Right lung (tissue), 2 donors: ENCODE measurements at regions not wholly inside any gene's neighbourhood (a gene's known extent, or its start where the extent isn't known, plus 50 kb on each side); places are given as distances from the start of the nearest gene placed in this dataset.
A peak's percentile ranks its signal among the peaks of the same experiment; 100 is the strongest.

Experiments
- DNase-seq, 2 donors: peaks; one replicate each; pipeline ENCODE4 v3.0.0-alpha.2; 2013

DNA sequence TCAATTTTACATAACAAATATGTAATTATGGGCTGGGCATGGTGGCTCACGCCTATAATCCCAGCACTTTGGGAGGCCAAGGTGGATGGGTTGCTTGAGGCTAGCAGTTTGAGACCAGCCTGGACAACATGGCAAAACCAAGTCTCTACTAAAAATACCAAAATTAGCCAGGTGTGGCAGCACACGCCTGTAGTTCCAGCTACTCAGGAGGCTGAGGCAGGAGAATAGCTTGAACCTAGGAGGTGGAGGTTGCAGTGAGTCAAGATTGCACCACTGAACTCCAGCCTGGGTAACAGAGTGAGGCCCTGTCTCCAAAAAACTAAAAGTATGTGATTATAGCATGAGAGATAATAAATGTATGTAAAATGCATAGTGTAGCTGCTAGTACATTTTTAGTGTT, 229.0 kb downstream of the PPARGC1A start:
- DNase-seq, result no peak

DNA sequence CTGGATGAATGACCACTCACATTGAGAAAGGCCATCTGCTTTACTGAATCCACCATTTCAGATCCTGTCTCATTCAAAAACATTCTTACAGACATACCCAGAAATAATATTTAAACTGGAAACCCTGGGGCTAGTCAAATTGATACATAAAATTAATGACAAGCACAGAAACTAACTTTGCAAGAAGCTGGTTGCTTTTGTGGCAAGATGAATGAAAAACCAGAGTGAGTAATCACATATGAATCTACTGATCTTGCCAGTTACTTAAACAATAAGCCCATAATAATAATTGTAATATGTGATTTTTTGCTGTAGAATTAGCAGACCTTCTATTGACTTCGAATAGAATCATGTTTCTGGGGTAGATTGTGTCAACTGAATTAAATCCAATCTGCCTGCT, 235.1 kb downstream of the PPARGC1A start:
- DNase-seq, result no peak

DNA sequence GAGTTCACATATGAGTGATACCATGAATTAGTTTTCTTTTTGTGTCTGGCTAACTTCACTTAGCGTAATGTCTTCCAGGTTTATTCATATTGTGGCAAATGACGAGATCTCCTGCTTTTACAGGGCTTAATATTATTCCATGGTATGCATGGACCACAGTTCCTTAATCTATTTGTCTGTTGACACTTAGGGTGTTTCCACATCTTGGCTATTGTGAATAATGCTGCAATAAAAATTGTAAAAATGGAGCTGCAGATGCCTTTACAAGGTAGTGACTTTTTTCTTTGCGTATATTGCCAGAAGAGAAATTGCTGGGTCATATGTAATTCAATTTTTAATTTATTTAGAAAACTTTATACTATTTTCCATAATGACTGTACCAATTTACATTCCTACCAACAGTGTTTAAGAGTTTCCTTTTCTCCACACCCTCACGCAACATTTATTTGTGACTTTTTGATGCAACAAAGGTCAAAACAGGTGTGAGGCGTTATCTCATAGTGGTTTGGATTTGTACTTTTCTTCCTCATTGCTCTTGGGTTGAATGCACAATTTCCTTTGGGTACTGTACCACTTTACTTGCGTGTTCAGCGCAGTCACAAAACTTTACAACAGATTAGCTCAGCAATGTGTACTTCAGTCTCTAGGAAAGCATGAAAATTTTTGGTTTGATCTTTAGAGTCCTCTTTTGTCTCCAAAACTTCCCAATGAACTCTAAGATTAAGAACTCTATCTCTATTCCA, 240.8 kb downstream of the PPARGC1A start:
- DNase-seq, result no peak

GRCh38 chr4:23635468-23635867, 254.4 kb downstream of the PPARGC1A start:
- no peak for DNase-seq

DNA sequence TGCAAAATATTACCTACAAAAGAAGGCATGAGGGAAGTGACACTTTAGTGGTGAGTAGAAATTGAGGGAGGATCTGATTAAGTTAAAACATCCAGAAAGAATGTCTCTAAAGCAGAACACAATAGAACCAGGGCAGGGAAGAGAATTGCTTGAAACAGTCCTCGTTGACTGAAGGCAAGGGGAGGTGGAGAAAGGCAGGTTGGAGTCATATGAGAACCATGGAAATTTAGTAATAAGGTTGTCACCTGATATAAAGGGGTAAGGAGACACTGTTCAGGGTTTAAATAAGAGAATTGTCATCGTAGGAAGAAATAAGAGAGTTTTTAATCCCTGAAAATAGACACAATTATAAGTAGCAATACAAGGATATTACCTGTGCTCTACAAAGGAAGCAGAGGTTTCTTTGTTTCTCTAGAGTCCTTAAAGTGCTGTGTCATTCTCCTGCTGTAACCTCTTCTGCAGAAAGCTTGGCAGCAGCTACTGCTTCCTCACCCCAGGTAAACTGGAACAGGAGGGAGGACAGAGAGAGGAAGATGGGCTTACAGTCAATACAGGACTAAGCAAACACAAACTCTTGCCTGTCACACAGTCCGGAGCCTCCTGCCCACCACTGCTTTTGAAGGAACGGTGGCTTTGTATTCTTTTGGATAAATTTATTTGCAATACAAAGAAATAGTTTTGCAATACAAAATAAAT, 258.4 kb downstream of the PPARGC1A start:
- DNase-seq, result no peak

DNA sequence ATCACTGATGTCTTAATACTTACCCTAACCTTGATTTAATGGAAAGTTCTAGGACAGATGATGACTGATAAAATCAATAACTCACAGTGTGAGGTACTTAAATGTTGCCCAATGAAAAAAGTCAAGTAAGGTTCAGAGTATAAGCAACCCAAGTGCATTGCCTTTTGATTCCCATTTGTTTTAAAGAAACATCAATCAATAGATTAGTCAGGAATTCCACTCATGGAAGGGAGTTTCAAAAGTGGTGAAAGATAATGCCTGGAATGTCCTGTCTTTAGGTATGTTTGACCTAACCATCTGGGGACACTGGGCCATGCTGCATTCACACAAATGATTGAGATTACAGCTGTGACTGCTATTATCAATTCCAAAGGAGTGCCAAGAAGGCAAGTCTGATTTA, 259.7 kb downstream of the PPARGC1A start:
- no peak for DNase-seq

GRCh38 chr4:23629421-23629820, 260.4 kb downstream of the PPARGC1A start:
- DNase-seq, result no peak

- no peak for DNase-seq
Measured at GRCh38 chr4:23614284-23614892, 275.5 kb downstream of the PPARGC1A start.

DNA sequence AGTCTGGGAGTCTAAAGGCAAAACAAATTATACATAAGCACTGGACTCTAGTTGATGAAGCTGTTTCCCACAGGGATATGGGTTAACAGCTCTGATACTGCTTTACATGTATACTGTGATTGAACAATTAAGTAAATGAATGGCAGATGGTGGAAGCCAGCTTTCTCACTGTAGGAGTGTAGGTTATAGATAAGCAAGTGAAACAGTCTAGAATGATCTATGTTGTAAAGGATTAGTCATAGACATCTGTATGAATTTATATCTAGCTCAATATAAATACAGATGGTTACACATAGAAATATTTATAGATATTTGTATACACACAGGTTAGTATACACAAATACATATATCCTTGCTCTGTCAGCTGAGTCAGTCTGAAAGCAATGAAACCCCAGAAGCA, 276.1 kb downstream of the PPARGC1A start:
- no peak for DNase-seq

- no peak for DNase-seq
Measured at GRCh38 chr4:23602720-23603119, 287.1 kb downstream of the PPARGC1A start.

- DNase-seq, result no peak
Measured at GRCh38 chr4:23594125-23594524, 295.7 kb downstream of the PPARGC1A start.

DNA sequence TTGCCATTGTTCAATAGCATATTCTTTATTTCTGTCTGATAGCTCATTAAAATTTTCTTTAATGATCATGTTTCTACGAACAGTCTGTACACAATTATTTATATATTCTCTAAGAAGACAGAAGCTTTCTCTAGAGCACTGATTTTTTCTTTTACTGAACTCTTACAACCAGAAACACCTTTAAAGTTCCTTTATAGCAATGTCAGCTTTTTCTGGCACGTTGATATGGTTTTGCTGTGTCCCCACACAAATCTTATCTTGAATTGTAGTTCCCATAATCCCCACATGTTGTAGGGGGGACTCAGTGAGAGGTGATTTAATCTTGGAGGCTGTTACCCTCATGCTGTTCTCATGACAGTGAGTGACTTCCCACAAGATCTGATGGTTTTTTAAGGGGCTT, 299.4 kb downstream of the PPARGC1A start:
- DNase-seq, result no peak

DNA sequence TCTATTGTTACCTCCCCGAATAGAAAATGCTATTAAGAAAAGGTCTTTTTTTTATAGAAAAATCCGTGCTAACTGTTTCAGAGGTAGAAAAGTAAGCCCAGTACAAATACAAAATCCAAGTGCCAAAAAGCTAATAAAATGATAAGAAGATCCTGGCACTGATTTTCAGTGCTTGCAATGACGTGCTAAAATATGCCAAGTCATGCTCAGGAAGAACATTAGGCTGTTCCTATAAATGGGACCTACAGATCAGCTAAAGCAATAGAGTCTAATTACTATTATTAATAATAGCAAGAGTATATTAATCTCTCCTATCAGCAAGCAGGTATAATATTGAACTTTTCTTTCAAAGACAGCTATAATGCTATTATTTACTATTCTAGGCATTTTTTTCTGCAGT, 305.8 kb downstream of the PPARGC1A start:
- no peak for DNase-seq

DNA sequence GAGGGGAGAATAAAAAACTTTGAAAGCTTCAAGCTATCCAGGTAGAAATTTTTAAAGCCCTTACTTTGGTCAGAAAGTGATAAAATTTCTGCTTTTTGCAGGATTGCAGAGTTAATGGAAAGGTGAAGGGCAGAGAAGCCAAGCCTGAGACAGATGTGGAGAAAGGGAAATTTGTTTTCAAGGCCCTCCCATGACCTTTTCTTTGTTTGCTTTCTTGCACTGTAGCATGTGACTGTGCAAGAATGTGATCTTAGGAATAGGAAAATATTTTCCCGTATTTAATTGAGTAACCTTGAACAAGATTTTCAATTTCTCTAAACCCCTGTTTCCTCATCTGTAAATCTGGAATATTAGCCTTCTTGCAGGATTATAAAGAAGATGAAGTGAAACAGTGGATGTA, 307.2 kb downstream of the PPARGC1A start:
- no peak for DNase-seq

DNA sequence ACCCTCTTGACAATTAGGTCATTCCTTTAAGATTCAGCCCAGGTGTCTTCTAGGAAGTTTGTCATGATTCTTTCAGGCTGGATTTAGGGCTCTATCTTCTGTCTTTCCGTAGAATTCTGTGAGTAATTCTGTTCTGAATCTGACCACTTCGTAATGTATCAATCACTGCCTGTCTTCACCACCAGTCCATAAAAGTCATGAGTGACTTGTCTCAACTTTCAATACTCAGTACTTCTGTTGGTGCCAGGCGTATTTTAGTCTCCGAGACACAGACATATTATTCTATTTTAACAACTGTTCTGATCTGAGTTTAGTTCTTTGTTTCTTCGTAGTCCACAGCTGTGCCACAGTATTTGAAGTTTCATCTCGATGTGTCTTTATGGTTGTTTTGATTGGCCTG, 310.7 kb downstream of the PPARGC1A start:
- no peak for DNase-seq

DNA sequence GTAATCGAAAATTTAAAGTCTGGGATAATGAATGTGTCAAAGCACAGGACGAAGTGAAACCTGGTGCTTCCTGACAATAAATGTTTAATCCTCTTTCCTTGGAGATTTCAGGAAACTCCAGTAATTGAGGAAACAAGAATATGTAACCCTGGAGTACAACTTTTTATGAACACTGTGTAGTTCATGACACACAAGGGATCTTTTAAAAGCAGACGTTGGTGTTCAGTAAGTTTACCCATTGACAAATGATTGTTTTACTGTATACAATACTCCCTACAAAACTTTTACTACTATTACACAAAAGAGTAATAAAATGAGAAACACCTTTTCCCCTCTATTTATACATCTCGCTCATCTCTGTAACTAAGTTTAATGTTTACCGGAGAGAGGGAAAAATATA, 312.4 kb downstream of the PPARGC1A start:
- DNase-seq, result no peak

DNA sequence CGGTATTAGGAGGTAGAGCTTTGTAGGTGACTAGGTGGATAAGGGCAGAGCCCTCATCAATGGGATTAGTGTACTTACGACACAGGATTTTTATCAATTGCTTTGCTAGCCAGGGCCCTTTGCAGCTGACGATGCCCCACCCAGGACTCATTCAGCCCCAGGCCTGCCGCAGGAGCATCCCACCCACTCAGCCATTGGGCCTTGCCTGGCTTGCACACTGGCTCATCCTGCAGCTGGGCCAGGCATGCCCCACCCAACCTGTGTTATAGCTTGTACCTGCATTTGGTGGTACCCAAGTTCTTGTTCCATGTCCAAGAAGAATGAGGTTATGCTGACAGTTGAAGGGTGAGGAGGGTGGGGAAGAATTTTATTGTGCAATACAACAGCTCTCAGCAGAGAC, 317.5 kb downstream of the PPARGC1A start:
- DNase-seq, result no peak

DNA sequence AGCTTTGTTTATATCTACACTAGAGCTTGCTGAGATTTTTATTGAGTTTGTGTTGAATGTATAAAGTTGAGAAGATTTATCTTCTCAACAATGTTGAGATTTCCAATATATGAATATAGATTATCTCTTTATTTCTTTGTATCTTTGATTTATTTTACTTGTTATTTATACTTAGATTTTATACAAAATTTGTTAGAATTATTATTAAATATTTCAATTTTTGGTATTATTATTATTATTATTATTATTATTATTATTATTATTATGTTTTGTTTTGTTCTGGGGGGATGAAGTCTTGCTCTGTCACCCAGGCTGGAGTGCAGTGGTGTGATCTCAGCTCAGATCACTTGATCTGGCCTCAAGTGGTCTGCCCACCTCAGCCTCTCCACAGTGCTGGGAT, 322.5 kb downstream of the PPARGC1A start:
- DNase-seq, result no peak

DNA sequence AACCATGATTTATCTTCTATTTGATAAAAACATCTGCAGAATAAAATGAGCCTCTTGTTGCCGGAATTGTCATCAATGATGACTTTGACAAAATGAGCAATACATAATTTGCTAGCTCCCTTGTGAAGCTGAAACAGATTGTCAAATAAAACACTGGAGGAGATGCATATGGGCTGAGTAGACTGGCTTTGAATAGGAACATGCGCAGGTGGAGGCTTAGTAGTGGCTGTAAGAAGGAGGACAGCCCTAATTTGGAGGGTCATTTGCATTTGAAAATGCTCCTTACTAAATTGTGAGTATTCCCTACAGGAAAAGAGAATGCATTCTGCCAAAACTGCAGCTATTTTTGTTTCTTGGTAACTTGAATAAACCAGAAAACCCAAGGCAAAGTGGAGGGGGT, 329.1 kb downstream of the PPARGC1A start:
- DNase-seq, result no peak

DNA sequence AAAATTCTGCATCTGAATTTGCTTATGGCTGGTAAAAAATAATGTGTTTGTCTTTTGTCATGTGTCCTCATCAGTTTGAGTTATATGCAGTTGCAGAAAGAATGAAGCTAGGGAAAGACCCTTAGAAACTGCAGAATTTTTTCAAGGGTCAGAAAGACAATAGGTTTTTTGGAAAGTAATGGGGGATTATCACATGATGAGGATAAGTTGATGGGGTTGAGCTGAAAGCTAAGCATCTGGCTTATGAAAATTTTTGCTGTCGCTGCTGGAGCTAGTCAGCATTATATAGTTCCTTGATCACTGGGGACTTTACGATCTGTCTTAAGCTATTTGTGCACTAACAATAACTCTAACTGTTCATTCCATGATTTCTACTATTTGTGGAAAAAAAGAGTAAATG, 331.7 kb downstream of the PPARGC1A start:
- peak; percentile 23 to 25 for DNase-seq

GRCh38 chr4:23547601-23548000, 342.2 kb downstream of the PPARGC1A start:
- peak in 1 of 2 donors; percentile 3 for DNase-seq

GRCh38 chr4:23547096-23547495, 342.8 kb downstream of the PPARGC1A start:
- DNase-seq, result peak; percentile 30 to 32

DNA sequence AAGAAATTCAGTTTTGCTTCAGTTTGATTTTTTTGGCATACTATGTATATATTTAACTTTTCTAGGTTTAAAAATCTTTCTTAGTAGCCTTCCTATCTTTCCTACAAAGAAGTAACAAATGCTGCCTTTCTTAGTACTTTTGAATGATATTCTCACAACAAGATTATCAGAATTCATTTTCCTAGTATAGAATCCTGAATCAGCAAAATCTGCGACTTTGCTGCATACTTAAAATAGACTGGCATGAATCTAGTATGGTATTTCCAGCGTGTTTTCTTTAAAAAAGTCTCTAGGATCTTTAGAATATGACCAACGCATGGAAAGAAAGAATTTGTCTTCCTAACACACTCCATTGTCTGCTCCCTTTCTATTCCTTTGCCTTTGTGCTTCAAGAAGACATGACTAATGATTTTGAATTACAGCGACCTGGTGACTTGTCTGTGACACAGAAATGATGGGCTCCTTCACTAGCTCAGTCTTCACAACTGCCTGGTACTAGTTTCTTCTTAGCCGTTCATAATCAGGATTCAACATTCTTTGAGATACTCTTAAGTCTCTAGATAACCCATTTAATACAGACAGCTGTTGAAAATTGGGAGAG, 349.8 kb downstream of the PPARGC1A start:
- DNase-seq, result no peak
